22Rv1 (cell line): ENCODE measurements at regions not wholly inside any gene's neighbourhood (a gene's known extent, or its start where the extent isn't known, plus 50 kb on each side); places are given as distances from the start of the nearest gene placed in this dataset.

Source experiments
- H3K27ac ChIP-seq: fragments of 450-650 bp; 2 replicates; pipeline ENCODE4 v1.5.1; 2017
- ZFX ChIP-seq: fragments of 450-650 bp; IDR thresholded peaks from 2 replicates; pipeline ENCODE4 v1.6.1; 2017; ENCODE audit warnings: antibody characterized with exemption, borderline replicate concordance
- TF ChIP-seq, protein P1 (sequence below): fragments of 450-650 bp; IDR thresholded peaks from 2 replicates; pipeline ENCODE4 v1.5.1; 2017; ENCODE audit warnings: mild to moderate bottlenecking

DNA sequence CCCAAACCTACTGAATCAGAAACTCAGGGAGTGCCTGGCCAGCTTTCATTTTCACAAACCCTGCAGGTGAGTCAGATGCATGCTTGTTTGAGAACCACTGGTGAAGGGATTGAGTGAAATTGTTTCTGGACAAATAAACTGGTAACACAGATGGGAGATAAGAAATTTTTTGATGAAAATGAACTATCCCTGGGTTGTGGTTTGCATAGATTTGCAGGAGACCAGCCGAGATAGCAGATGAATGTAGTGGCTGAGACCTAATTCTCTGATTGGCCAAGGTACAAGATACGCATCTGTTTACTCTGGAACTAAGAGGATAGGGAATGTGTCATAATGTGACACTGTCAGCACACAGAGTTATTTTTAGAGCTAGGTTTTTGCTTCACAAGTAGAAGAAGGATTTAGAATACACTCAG lies 117.8 kb upstream of the NOCT start:
- TF ChIP-seq, protein P1, sequence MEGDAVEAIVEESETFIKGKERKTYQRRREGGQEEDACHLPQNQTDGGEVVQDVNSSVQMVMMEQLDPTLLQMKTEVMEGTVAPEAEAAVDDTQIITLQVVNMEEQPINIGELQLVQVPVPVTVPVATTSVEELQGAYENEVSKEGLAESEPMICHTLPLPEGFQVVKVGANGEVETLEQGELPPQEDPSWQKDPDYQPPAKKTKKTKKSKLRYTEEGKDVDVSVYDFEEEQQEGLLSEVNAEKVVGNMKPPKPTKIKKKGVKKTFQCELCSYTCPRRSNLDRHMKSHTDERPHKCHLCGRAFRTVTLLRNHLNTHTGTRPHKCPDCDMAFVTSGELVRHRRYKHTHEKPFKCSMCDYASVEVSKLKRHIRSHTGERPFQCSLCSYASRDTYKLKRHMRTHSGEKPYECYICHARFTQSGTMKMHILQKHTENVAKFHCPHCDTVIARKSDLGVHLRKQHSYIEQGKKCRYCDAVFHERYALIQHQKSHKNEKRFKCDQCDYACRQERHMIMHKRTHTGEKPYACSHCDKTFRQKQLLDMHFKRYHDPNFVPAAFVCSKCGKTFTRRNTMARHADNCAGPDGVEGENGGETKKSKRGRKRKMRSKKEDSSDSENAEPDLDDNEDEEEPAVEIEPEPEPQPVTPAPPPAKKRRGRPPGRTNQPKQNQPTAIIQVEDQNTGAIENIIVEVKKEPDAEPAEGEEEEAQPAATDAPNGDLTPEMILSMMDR = no peak
- TF ChIP-seq ZFX = no peak
- H3K27ac ChIP-seq = peak overlapping the region; percentile 91

DNA sequence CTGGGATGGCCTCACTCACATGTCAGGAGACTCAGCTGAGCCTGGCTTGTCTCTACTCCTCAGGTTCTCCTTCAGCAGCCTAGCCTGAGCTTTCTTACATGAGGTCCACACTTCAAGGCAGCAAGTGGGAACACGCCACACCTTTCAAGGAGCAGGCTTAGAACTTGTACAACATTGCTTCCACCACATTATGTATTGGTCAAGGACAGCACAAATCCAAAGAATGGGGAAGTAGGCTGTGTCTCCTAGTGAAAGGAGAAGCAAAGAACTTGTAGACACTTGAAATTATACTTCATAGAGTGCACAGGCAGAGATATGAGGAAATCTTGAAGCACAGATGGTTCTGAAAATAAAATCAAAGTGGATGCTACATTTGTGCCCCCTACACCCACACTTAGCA lies 120.9 kb upstream of the NOCT start:
- TF ChIP-seq, protein P1 = no peak
- no peak for TF ChIP-seq ZFX
- H3K27ac ChIP-seq = no peak overlapping the region

DNA sequence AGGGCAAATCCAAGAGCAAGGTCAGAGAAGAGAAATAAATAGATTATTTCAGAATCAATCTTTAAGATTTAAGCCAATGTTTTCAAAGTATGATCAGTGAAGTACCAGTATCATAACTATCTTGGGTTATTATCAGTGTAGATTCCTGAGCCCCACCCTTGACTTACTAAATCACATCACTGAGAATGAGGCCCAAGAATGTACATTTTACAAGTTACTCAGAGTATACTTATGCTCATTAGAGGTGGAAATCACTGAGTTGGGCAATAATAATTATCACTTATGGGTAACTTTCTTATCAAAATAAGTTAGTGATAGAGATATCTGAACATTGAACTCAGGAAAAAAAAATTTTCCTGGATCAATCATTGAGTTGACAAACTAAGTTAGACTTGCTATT lies 121.6 kb upstream of the NOCT start:
- no peak overlapping the region for H3K27ac ChIP-seq
- no peak for TF ChIP-seq ZFX

DNA sequence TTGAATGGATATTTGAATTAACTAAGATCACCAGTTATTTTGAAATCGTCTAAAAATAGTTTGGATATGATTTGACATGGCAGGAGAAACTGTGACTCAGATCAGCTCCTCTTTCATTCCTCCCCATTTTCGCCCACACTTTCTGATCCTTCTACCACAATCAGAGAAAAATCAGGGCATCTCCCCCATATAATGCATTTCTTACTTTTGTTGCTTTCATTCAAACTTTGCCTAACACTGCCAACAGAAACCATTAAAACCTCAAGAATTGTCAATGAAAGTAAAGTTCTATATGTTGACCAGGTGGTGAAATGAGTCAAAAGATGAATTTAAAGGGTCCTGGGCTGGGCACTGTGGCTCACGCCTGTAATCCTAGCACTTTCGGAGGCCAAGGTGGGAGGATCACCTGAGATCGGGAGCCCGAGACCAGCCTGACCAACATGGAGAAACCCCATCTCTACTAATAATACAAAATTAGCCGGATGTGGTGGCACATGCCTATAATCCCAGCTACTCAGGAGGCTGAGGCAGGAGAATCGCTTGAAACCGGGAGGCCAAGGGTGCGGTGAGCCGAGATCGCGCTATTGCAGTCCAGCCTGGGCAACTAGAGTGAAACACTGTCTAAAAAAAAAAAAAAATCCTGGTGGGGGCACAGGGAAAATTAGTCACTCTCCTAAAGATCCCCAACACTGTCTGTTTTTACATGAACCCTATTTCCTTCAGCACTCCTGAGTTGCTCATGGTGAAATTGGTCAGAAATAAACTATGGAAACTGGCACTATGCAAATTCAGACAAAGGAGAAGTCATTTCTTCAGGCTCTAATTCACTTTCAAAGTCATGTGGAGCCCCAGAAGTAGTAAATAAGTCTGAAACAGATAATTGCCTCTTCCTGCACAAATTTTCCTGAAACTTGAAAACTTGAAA lies 122.8 kb upstream of the NOCT start:
- no peak for TF ChIP-seq ZFX
- TF ChIP-seq, protein P1 = no peak
- no peak overlapping the region for H3K27ac ChIP-seq

DNA sequence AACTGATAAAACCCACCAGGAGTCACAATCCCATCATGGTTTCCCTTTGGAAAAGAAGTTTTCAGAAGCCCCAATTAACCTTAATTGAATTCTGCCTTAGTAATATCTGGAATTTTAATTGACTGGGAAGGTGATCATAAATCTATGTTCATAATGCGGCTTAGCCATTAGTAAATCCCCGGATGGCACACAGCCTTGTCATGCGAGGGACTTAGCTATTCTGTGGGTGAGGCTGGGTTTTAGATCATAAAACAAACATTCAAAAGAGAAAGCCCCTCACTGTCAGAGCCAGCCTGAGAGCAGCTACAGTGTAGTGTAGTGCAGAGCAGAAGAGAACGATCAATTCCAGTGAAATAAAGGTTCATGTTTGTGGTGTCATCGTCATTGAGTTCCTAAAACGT lies 124.0 kb upstream of the NOCT start:
- TF ChIP-seq, protein P1 = no peak
- TF ChIP-seq ZFX = no peak
- no peak overlapping the region for H3K27ac ChIP-seq

DNA sequence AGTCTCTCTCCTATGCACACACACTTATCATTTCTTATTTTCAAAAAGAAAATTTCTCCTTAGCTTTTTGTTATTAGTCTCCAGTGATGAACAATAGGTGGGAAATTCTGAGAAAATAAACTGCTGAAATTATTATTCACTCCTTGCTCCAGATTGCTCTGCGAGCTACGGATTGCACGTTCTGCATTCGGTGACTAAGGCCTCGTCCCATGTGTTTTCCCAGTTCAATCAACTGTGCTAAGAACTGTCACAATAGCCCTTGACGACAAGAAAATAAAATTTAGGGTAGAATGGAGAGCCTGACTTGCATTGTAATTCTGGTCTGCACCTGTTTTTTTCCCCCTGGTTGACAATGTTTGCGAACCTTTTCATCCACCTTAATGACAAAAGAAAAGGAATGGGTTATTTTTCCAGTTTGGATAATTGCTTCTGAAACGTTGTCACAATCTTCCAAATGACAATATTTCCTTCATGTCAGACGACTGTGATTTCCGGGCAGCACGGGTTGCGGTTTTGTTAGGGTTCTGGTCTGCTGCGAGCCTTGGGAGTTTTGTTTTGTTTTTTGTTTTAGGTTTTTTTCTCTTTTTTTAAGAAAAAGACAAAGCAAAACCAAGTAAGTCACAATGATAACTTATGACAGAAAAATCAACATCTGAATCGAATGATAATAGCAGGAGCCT lies 124.5 kb upstream of the NOCT start:
- no peak for TF ChIP-seq ZFX
- TF ChIP-seq, protein P1 = no peak

DNA sequence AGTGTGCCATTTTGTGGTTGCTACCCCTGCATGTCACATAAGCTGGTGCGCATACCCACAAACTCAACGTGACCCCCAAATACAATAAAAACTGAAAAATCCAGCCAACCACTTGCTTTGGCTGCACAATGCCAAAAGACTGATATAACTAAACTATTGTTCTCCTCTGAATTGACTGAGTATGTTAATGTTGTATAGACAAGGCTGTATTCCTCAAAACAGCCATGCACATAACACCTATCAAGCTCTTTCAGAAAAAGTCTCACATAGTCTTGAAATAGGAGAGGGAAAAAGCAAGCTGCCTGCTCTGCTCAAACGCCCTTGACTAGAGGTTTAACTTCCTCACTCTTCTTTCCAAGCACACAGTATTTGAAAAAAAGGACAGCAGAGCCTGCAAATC lies 126.4 kb upstream of the NOCT start:
- TF ChIP-seq, protein P1 = no peak
- TF ChIP-seq ZFX = no peak
- H3K27ac ChIP-seq = no peak overlapping the region

More for the DNA sequence above, 124.5 kb upstream of the NOCT start:
- no peak overlapping the region for H3K27ac ChIP-seq
